ENCODE measurements at regions not wholly inside any gene's neighbourhood (a gene's known extent, or its start where the extent isn't known, plus 50 kb on each side); places are given as distances from the start of the nearest gene placed in this dataset.

- no peak for DNase-seq (ENCODE audit: low read depth in 3 of 3)
Observed at GRCh38 chr15:98447069-98447468, 201.3 kb upstream of the IGF1R start.

DNA sequence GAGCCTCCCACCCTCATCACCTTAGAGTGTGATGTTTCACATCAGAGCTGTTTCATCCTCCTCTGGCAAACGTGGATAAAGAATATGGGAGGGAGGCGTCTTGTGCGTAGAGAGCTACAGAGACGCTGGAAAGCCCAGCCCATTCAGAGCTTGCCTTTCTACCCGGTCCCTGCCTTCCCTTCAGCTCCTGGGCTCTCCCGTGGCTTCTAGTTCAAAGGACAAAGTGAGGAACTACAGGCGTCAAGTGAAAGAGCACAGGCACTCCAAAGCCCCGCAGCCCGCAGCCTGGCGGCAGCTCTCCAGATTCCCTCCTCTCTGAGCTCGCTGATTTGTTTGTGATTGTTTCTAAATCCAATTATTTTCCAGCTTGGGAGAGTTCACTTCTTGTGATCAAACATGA is 197.1 kb upstream of the IGF1R start:
- no peak for DNase-seq (ENCODE audit: low read depth in 3 of 3)

- DNase-seq (ENCODE audit: low read depth in 3 of 3): no peak
Observed at GRCh38 chr15:98452238-98452637, 196.1 kb upstream of the IGF1R start.

DNA sequence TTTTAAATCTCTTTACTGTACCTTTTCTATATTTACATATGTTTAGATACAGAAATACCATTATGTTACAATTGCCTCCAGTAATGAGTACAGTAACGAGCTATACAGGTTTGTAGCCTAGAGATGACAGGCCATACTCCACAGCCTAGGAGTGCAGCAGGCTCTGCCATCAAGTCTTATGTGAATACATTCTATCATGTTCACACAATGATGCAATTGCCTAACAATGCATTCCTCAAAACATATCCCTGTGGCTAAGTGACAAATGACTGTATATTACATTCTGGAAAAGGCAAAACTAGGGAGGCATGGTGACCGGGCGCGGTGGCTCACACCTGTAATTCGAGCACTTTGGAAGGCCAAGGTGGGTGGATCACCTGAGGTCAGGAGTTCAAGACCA is 192.4 kb upstream of the IGF1R start:
- no peak for DNase-seq (ENCODE audit: low read depth in 3 of 3)

- DNase-seq (ENCODE audit: low read depth in 3 of 3): no peak
Observed at GRCh38 chr15:98476559-98476958, 171.8 kb upstream of the IGF1R start.

GRCh38 chr15:98480844-98481243 is 167.5 kb upstream of the IGF1R start:
- no peak for DNase-seq (ENCODE audit: low read depth in 3 of 3)

- DNase-seq (ENCODE audit: low read depth in 3 of 3): no peak
Observed at GRCh38 chr15:98483575-98484130, 164.7 kb upstream of the IGF1R start.

DNA sequence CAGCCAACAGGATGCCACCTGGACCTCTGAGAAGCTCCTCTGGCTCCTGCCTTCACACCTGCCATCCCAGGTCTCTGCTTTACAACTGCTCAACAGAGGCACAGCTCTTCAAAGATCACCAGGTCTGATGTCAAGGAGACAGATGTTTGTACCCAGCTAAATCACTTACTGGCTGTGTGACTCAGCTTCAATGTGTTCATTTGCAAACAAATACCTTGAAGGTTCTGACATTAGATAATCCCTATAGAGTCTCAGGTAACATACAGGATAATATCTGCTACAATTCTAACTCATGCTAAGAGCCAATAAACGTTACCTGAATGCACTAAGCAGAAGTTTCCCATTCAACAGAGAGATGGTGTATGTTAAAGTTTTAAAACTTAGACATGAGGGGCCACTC is 163.4 kb upstream of the IGF1R start:
- no peak for DNase-seq (ENCODE audit: low read depth in 3 of 3)

GRCh38 chr15:98485451-98485850 is 162.9 kb upstream of the IGF1R start:
- no peak for DNase-seq (ENCODE audit: low read depth in 3 of 3)

DNA sequence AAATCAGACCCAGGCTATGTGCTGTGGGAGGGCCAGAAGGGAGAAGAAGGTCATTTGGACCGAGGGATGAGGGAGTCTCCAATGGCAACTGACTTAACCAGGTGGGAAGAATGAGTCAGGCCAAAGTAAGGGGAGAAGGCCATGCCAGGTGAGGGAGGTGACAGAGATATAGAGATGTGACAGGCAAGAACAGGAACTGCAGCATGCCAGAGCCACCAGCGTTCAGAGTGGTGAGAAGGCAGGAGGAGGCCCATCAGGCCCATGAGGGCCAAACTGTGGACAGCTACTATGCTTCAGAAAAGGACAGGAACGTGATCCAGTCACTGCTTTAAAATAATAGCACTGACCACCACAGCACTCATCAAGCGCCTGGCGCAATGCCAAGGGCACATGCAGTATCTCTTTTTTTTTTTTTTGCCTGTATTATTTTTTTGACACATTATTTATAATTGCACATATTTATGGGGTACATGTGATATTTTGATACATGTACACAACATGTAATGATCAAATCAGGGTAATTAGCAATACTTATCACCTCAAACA is 154.3 kb upstream of the IGF1R start:
- no peak for DNase-seq (ENCODE audit: low read depth in 3 of 3)

- no peak for DNase-seq (ENCODE audit: low read depth in 3 of 3)
Observed at GRCh38 chr15:98501192-98501591, 147.1 kb upstream of the IGF1R start.

GRCh38 chr15:98501632-98502031 is 146.7 kb upstream of the IGF1R start:
- no peak for DNase-seq (ENCODE audit: low read depth in 3 of 3)

DNA sequence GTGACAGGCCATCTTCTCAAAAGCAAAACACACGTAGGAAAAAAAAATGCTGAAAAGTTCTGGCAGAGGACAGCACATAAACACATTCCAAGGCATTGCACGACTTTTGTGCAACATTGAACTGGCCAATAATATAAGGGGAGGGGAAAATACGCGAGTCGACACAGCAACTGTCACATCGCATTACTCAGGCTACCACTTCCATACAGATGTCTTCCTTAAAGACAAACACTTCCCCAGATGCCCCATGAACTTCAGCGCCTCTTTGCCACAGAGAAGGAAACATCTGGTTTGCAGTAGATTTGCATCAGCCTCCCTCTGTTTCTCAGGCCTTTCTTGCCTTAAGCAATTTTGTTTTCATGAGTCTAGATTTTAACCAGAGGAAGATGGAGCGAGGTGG is 144.4 kb upstream of the IGF1R start:
- DNase-seq (ENCODE audit: low read depth in 3 of 3): no peak

DNA sequence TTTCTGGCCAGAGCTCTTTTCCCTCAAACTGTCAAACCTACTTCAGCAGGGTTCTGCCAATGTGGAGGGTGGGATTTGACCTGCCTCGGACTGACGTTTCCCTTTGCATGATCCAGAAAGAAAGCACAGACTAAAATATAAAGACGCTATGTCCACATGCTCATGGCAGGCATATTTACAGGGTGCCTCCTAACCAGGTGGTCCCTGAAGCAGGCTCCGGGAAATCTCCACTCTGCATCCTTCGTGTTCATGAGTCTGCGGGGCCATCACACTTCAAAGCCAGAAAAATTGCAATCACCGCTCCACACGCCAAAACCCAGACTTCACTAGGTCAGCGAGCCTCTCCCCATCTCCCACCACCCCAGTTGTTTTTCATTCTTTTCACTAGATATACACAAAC is 143.3 kb upstream of the IGF1R start:
- no peak for DNase-seq (ENCODE audit: low read depth in 3 of 3)

- DNase-seq (ENCODE audit: low read depth in 3 of 3): no peak
Observed at GRCh38 chr15:98505611-98506031, 142.7 kb upstream of the IGF1R start.

GRCh38 chr15:98506172-98506571 is 142.2 kb upstream of the IGF1R start:
- DNase-seq (ENCODE audit: low read depth in 3 of 3): no peak

DNA sequence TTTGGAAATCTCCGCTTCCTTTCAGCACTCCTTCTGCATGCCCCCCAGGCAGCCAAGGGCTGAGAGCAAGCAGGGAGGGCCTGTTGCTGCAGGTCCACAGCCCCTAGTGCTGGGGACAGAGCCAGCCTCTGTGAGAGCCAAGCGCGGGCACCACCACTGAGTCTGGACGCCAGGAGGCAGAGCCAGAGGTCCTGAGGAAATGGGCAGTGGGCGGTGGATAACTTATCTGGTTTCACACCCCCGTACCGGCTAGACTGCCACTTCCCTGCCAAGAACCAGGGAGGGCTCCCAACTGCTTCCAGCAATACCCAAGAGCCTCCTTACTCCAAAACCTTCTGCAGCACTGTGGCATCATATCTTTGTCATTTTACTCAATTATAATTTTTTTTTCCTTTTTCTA is 141.6 kb upstream of the IGF1R start:
- DNase-seq (ENCODE audit: low read depth in 3 of 3): no peak

- no peak for DNase-seq (ENCODE audit: low read depth in 3 of 3)
Observed at GRCh38 chr15:98513428-98513986, 134.8 kb upstream of the IGF1R start.

GRCh38 chr15:98514034-98514622 is 134.2 kb upstream of the IGF1R start:
- no peak for DNase-seq (ENCODE audit: low read depth in 3 of 3)

DNA sequence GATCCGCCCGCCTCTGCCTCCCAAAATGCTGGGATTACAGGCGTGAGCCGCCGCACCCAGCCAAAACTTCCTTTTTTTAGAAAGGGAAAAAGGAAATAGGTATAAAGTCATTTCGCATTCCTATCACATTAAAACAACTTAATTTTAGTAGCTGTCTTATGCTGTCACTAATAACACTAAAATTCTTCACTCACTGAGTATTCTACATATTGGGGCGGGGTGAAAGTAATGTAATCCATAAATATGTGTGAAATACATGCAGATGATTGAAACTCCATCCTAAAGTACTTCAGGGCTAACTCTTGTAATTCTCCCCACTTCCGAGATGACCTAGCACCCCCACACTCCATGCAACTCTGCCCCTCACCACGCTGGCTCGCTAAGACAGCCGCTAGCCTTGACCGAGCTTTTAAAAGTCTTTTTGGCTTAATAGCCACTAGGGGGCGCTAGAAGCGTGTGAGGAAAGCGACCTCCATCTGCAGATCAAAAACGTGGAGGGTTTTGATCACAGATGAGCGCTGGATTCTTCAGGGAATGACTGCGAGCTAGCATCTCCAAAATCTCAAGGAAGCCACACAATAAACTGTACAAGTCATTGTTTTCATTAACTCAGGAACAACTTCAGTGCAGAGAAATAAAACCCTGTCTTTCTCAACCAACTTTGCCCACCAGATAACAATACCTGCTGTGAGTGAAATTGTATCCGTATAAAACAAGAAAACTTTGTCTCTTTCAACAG is 129.3 kb upstream of the IGF1R start:
- DNase-seq (ENCODE audit: low read depth in 3 of 3): peak; percentile 6 to 29 (median 28)

DNA sequence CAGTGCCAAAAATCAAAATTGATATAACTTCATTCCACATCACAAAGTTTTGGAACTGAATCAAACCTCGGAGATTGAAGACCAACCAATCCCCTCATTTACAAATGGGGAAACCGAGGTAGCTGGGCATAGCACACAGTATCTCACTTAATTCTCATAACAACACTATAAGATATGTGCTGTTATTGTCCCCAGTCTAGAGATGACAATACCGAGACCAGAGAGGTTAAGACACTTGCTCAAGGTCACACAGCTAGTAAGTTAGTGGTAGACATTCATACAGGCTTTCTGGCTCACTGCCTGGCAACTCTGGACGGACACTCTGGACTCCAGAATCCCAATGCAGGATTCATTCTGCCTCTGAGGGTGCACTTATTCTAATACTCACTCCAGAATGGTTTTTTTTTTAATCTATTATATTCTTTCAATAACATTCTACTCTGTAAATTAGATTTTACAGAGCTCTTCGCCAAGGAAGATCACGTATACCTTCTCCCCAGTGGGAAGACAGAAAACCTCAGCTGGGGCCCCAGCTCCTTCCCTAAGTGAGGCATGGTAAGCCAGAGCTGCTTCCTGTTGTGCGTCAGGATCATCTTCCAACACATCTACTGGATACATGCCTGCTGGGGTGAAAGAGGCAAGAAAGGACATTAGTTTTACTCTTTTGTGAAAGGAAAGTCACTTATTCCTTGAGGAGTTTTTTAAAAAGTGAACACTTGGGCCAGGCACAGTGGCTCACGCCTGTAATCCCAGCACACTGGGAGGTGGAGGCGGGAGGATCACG is 128.4 kb upstream of the IGF1R start:
- DNase-seq (ENCODE audit: low read depth in 3 of 3): no peak

GRCh38 chr15:98522127-98522526 is 126.2 kb upstream of the IGF1R start:
- DNase-seq (ENCODE audit: low read depth in 3 of 3): no peak
